ENCODE measurements at regions not wholly inside any gene's neighbourhood (a gene's known extent, or its start where the extent isn't known, plus 50 kb on each side); places are given as distances from the start of the nearest gene placed in this dataset.

- 75 to 93% (median 83%) methylated on average over 1 of the region's 1 CpG for WGBS, 4 donors
- Histone ChIP-seq H3K27me3 (no peaks in the 10 kb centered on the region), H3K4me1 (no peaks in the 10 kb centered on the region), H3K27ac (no peak overlapping the region), H3K36me3 (no peaks in the 10 kb centered on the region), H3K4me3 (no peak overlapping the region), H3K9me3 (no peaks in the 10 kb centered on the region)
- DNase-seq (no peak), ATAC-seq (no peak)
- intact Hi-C loops (cut with DNase I): no loop called here
- no peak for TF ChIP-seq CTCF (IDR thresholded peaks at IDR 0.05)
- no peak for TF ChIP-seq POLR2A (IDR thresholded peaks at IDR 0.05)
Measured at GRCh38 chr3:82416349-82416748, 654.9 kb upstream of the GBE1 start.

GRCh38 chr3:82413171-82413570 lies 651.7 kb upstream of the GBE1 start:
- no peaks in the 10 kb centered on the region for H3K36me3 ChIP-seq
- no peak for ATAC-seq
- no peak overlapping the region for H3K27ac ChIP-seq
- DNase-seq: no peak
- TF ChIP-seq POLR2A (IDR thresholded peaks at IDR 0.05) (no peak), CTCF (IDR thresholded peaks at IDR 0.05) (no peak)
- intact Hi-C loops (cut with DNase I): no loop called here
- no peak overlapping the region for H3K4me3 ChIP-seq
- no peaks in the 10 kb centered on the region for H3K27me3 ChIP-seq
- 67 to 80% (median 75%) methylated on average over 2 of the region's 2 CpGs for WGBS, 4 donors
- no peaks in the 10 kb centered on the region for H3K9me3 ChIP-seq
- no peaks in the 10 kb centered on the region for H3K4me1 ChIP-seq

GRCh38 chr3:82410366-82410765 lies 648.9 kb upstream of the GBE1 start:
- no peaks in the 10 kb centered on the region for H3K36me3 ChIP-seq
- H3K27ac ChIP-seq: no peak overlapping the region
- H3K4me3 ChIP-seq: no peak overlapping the region
- ATAC-seq (no peak), DNase-seq (no peak)
- no peaks in the 10 kb centered on the region for H3K27me3 ChIP-seq
- intact Hi-C loops (cut with DNase I): no loop called here
- no peaks in the 10 kb centered on the region for H3K4me1 ChIP-seq
- TF ChIP-seq CTCF (IDR thresholded peaks at IDR 0.05) (no peak), POLR2A (IDR thresholded peaks at IDR 0.05) (no peak)
- no peaks in the 10 kb centered on the region for H3K9me3 ChIP-seq

- Histone ChIP-seq H3K27me3 (no peaks in the 10 kb centered on the region), H3K36me3 (no peaks in the 10 kb centered on the region), H3K4me3 (no peak overlapping the region), H3K4me1 (no peaks in the 10 kb centered on the region), H3K9me3 (no peaks in the 10 kb centered on the region), H3K27ac (no peak overlapping the region)
- 54 to 60% (median 58%) methylated on average over 1 of the region's 1 CpG for WGBS, 4 donors
- TF ChIP-seq CTCF (IDR thresholded peaks at IDR 0.05) (no peak), POLR2A (IDR thresholded peaks at IDR 0.05) (no peak)
- intact Hi-C loops (cut with DNase I): no loop called here
- no peak for ATAC-seq
- no peak for DNase-seq
Measured at GRCh38 chr3:82409842-82410241, 648.4 kb upstream of the GBE1 start.

Measured in heart left ventricle (tissue), 16 donors.